H1 (cell line): ENCODE measurements at regions not wholly inside any gene's neighbourhood (a gene's known extent, or its start where the extent isn't known, plus 50 kb on each side); places are given as distances from the start of the nearest gene placed in this dataset.

ENCODE experiments used
- CTCF ChIA-PET: fragments of 300-600 bp; sonication (Branson Sonifier 250); formaldehyde crosslinking; loops from one replicate; lab custom pipeline; 2021; ENCODE audit not compliant: partially characterized antibody; lab: Charles Lee
- POLR2A ChIA-PET: fragments of 300-600 bp; sonication (Branson Sonifier 250); formaldehyde crosslinking; loops from one replicate; lab custom pipeline; 2021; ENCODE audit warnings: inconsistent platforms; ENCODE audit not compliant: partially characterized antibody; lab: Charles Lee
- DNase-seq, 2 experiments: peaks; one replicate each; pipeline versions ENCODE4 v3.0.0 to v3.0.0-alpha.2; 2010 to 2022; ENCODE audit warnings: low spot score in 2 of 2, low read depth in 1 of 2, mixed read lengths in 1 of 2
- FAIRE-seq: peaks from 2 replicates; lab custom pipeline; 2011; peaks lifted over from hg19 to GRCh38; lab: Jason Lieb, UNC
- H2AFZ ChIP-seq: 2 replicates; pipeline ENCODE4 v1.8.1; 2012; ENCODE audit warnings: low read length, inconsistent platforms
- H2AK5ac ChIP-seq: 2 replicates; pipeline ENCODE4 v1.6.1; 2013; ENCODE audit warnings: low read depth, low read length
- H2BK120ac ChIP-seq: replicated peaks from 2 replicates; pipeline ENCODE3; 2013; ENCODE audit warnings: low read depth, low read length, inconsistent platforms
- H2BK12ac ChIP-seq: 2 replicates; pipeline ENCODE4 v1.6.1; 2013; ENCODE audit warnings: low read depth, low read length
- H2BK15ac ChIP-seq: 2 replicates; pipeline ENCODE4 v1.6.1; 2013; ENCODE audit warnings: low read length
- H2BK20ac ChIP-seq: 2 replicates; pipeline ENCODE4 v1.6.1; 2013; ENCODE audit warnings: low read length
- H2BK5ac ChIP-seq: 2 replicates; pipeline ENCODE4 v1.6.1; 2013; ENCODE audit warnings: low read depth, low read length
- H3K14ac ChIP-seq: 2 replicates; pipeline ENCODE4 v1.6.1; 2013; ENCODE audit warnings: inconsistent platforms; ENCODE audit not compliant: insufficient read length
- H3K18ac ChIP-seq: 2 replicates; pipeline ENCODE4 v1.6.1; 2013; ENCODE audit warnings: low read length; ENCODE audit errors: extremely low read depth
- H3K23ac ChIP-seq: 2 replicates; pipeline ENCODE4 v1.6.1; 2013; ENCODE audit warnings: inconsistent platforms; ENCODE audit not compliant: insufficient read length
- H3K23me2 ChIP-seq: 2 replicates; pipeline ENCODE4 v1.6.1; 2013; ENCODE audit warnings: low read depth, low read length
- H3K27ac ChIP-seq: 2 replicates; pipeline ENCODE4 v1.6.1; 2011; ENCODE audit warnings: low read depth, low read length, inconsistent platforms
- H3K27me3 ChIP-seq, 4 experiments: replicated peaks in 1 of 4; 1 replicate in 1 of 4; 2 replicates in 3 of 4; pipeline versions ENCODE4 v1.6.1 to v1.8.1; 2011 to 2013; ENCODE audit warnings: low read length in 3 of 4, mild to moderate bottlenecking in 3 of 4, inconsistent platforms in 2 of 4, mixed read lengths in 2 of 4, moderate library complexity in 1 of 4; ENCODE audit not compliant: control insufficient read depth in 3 of 4, insufficient read depth in 3 of 4; ENCODE audit errors: extremely low read depth in 1 of 4
- H3K36me3 ChIP-seq, 4 experiments: 2 replicates each; pipeline versions ENCODE4 v1.6.1 to v1.8.1; 2011 to 2013; ENCODE audit warnings: mild to moderate bottlenecking in 4 of 4, low read length in 3 of 4, moderate library complexity in 2 of 4, control low read depth in 1 of 4, inconsistent platforms in 1 of 4; ENCODE audit not compliant: insufficient read depth in 4 of 4, control insufficient read depth in 2 of 4
- H3K4ac ChIP-seq: replicated peaks from 2 replicates; pipeline ENCODE3; 2013; ENCODE audit warnings: low read length, low read depth, mixed read lengths, inconsistent platforms; ENCODE audit not compliant: insufficient read length
- H3K4me1 ChIP-seq, 4 experiments: replicated peaks in 1 of 4; 1 replicate in 1 of 4; 2 replicates in 3 of 4; pipeline versions ENCODE4 v1.6.1 to v1.8.1; 2011 to 2013; ENCODE audit warnings: low read length in 3 of 4, inconsistent platforms in 2 of 4, mixed read lengths in 1 of 4; ENCODE audit not compliant: insufficient read depth in 4 of 4, control insufficient read depth in 3 of 4
- H3K4me2 ChIP-seq, 2 experiments: 2 replicates each; pipeline versions ENCODE4 v1.6.1 to v1.8.1; 2011 to 2013; ENCODE audit warnings: low read depth in 2 of 2, low read length in 2 of 2, control low read depth in 1 of 2, inconsistent platforms in 1 of 2, mild to moderate bottlenecking in 1 of 2; ENCODE audit not compliant: insufficient read depth in 1 of 2
- H3K4me3 ChIP-seq, 4 experiments: fragments of 200-600, 300-600 bp in 1 of 4; sonication (generic), shearing (Covaris generic), sonication (Bioruptor Twin) in 1 of 4; 2 replicates each; pipeline versions ENCODE4 v1.5.1 to v1.8.1; 2011 to 2016; ENCODE audit warnings: low read length in 4 of 4, low read depth in 3 of 4, control low read depth in 2 of 4, inconsistent platforms in 2 of 4, mild to moderate bottlenecking in 2 of 4, mixed read lengths in 1 of 4, moderate library complexity in 1 of 4; ENCODE audit not compliant: insufficient read depth in 2 of 4; ENCODE audit errors: extremely low read depth in 1 of 4
- H3K56ac ChIP-seq: replicated peaks from 2 replicates; pipeline ENCODE3; 2013; ENCODE audit warnings: low read depth, mild to moderate bottlenecking, mixed read lengths, low read length, inconsistent platforms; ENCODE audit not compliant: insufficient read length
- H3K79me1 ChIP-seq: 2 replicates; pipeline ENCODE4 v1.6.1; 2013; ENCODE audit warnings: low read depth, low read length, control low read depth
- H3K79me2 ChIP-seq, 2 experiments: 2 replicates each; pipeline versions ENCODE4 v1.6.1 to v1.8.1; 2012 to 2013; ENCODE audit warnings: low read length in 2 of 2, mild to moderate bottlenecking in 2 of 2, inconsistent platforms in 1 of 2; ENCODE audit not compliant: insufficient read depth in 2 of 2, control insufficient read depth in 1 of 2
- H3K9ac ChIP-seq, 4 experiments: replicated peaks in 1 of 4; 1 replicate in 1 of 4; 2 replicates in 3 of 4; pipeline versions ENCODE4 v1.6.1 to v1.8.1; 2011 to 2013; ENCODE audit warnings: low read depth in 3 of 4, low read length in 3 of 4, control low read depth in 2 of 4, mild to moderate bottlenecking in 2 of 4, moderate library complexity in 2 of 4, inconsistent platforms in 1 of 4; ENCODE audit errors: extremely low read depth in 1 of 4
- H3K9me3 ChIP-seq, 2 experiments: 2 replicates each; pipeline versions ENCODE4 v1.6.1 to v1.8.1; 2012 to 2013; ENCODE audit warnings: mild to moderate bottlenecking in 2 of 2, moderate library complexity in 2 of 2, control low read depth in 1 of 2, inconsistent platforms in 1 of 2, low read depth in 1 of 2, low read length in 1 of 2, mixed read lengths in 1 of 2; ENCODE audit not compliant: insufficient read depth in 2 of 2
- H4K20me1 ChIP-seq, 2 experiments: replicated peaks in 1 of 2; 2 replicates each; pipeline versions ENCODE3 to v1.8.1; 2011 to 2013; ENCODE audit warnings: inconsistent platforms in 2 of 2, low read length in 2 of 2, mild to moderate bottlenecking in 1 of 2; ENCODE audit not compliant: insufficient read depth in 2 of 2, control insufficient read depth in 1 of 2
- H4K5ac ChIP-seq: 2 replicates; pipeline ENCODE4 v1.6.1; 2013; ENCODE audit warnings: low read length, low read depth, mixed read lengths, inconsistent platforms; ENCODE audit not compliant: insufficient read length
- H4K8ac ChIP-seq: 2 replicates; pipeline ENCODE4 v1.8.0; 2013; ENCODE audit warnings: mild to moderate bottlenecking, moderate library complexity, low read length, inconsistent platforms; ENCODE audit not compliant: insufficient read depth; ENCODE audit errors: extremely low read depth
- H4K91ac ChIP-seq: replicated peaks from 2 replicates; pipeline ENCODE3; 2013; ENCODE audit warnings: low read length, mixed read lengths, inconsistent platforms; ENCODE audit not compliant: insufficient read length
- WGBS, 2 experiments: shearing (Covaris generic) in 1 of 2; methylation state at CpG; one replicate each; pipeline versions ENCODE4 v1.1.6 to v1.1.7; 2013 to 2015; ENCODE audit warnings: low lambda C conversion rate in 2 of 2, mixed read lengths in 2 of 2, inconsistent platforms in 1 of 2, low coverage in 1 of 2, missing lambda C conversion rate in 1 of 2; ENCODE audit not compliant: insufficient replicate concordance in 2 of 2, insufficient coverage in 1 of 2, insufficient read length in 1 of 2; ENCODE audit errors: extremely low coverage in 1 of 2, missing lambda C conversion rate in 1 of 2; 5-methylcytosine and 5-hydroxymethylcytosine counted together
- TF ChIP-seq, protein P1 (sequence below): fragments of 300-600 bp; sonication (generic); IDR thresholded peaks from 2 replicates; pipeline ENCODE4 v1.7.1; 2012; ENCODE audit warnings: low read length, moderate library complexity, mild to moderate bottlenecking, inconsistent platforms; ENCODE audit not compliant: insufficient replicate concordance

DNA sequence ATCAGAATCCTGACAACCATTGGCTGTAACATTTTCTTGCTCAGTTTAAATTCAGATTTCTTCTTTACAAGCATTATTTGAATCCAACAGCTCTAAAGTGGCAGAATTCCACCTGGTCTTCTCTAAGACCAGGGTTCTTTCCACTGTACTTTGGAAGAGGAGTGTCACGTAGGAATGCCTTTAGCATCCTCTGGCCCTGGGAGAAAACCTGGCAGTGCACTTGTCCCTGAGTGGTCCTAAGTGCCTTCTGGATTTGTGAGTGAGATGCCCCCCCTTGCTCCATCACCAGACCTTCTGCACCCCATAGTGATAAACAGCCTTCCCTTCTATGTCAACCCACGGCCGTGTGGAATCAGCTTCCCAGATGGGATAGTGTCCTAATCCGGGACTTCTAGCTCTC lies 57.1 kb upstream of the NHLH2 start:
- Histone ChIP-seq H3K14ac (no peak overlapping the region), H3K56ac (no peak overlapping the region), H2AK5ac (no peak overlapping the region), H2BK20ac (no peak overlapping the region), H3K4me2 (no peak overlapping the region), H2BK120ac (no peak overlapping the region), H3K4ac (no peak overlapping the region), H3K9me3 (no peaks in the 10 kb centered on the region), H2BK12ac (no peak overlapping the region), H2AFZ (no peak overlapping the region; the same call in 1 of the 2 replicates), H2BK15ac (no peak overlapping the region), H3K36me3 (no peaks in the 10 kb centered on the region), H2BK5ac (no peak overlapping the region), H3K4me3 (no peak overlapping the region), H4K8ac (no peak overlapping the region), H3K9ac (no peak overlapping the region), H3K79me1 (no peaks in the 10 kb centered on the region), H3K27me3 (no peaks in the 10 kb centered on the region), H3K18ac (no peak overlapping the region), H3K4me1 (no peaks in the 10 kb centered on the region), H3K23ac (no peak overlapping the region), H4K91ac (no peak overlapping the region), H3K23me2 (no peaks in the 10 kb centered on the region), H3K79me2 (no peaks in the 10 kb centered on the region), H4K5ac (no peak overlapping the region), H3K27ac (no peak overlapping the region), H4K20me1 (no peaks in the 10 kb centered on the region)
- FAIRE-seq, result no peak
- 93% methylated on average over 4 of the region's 4 CpGs; no CpG with 5 or more reads in 1 of the 2 experiments for WGBS, 2 experiments
- DNase-seq, result no peak
- ChIA-PET POLR2A (no interaction called here), CTCF (interaction anchor here (0.5 to 1.2 kb wide), 4 partner anchors 11 to 532 kb away, joined by 3 to 4 read pairs (median 3); no protein-coding TSS in a partner anchor)
- TF ChIP-seq, protein P1, sequence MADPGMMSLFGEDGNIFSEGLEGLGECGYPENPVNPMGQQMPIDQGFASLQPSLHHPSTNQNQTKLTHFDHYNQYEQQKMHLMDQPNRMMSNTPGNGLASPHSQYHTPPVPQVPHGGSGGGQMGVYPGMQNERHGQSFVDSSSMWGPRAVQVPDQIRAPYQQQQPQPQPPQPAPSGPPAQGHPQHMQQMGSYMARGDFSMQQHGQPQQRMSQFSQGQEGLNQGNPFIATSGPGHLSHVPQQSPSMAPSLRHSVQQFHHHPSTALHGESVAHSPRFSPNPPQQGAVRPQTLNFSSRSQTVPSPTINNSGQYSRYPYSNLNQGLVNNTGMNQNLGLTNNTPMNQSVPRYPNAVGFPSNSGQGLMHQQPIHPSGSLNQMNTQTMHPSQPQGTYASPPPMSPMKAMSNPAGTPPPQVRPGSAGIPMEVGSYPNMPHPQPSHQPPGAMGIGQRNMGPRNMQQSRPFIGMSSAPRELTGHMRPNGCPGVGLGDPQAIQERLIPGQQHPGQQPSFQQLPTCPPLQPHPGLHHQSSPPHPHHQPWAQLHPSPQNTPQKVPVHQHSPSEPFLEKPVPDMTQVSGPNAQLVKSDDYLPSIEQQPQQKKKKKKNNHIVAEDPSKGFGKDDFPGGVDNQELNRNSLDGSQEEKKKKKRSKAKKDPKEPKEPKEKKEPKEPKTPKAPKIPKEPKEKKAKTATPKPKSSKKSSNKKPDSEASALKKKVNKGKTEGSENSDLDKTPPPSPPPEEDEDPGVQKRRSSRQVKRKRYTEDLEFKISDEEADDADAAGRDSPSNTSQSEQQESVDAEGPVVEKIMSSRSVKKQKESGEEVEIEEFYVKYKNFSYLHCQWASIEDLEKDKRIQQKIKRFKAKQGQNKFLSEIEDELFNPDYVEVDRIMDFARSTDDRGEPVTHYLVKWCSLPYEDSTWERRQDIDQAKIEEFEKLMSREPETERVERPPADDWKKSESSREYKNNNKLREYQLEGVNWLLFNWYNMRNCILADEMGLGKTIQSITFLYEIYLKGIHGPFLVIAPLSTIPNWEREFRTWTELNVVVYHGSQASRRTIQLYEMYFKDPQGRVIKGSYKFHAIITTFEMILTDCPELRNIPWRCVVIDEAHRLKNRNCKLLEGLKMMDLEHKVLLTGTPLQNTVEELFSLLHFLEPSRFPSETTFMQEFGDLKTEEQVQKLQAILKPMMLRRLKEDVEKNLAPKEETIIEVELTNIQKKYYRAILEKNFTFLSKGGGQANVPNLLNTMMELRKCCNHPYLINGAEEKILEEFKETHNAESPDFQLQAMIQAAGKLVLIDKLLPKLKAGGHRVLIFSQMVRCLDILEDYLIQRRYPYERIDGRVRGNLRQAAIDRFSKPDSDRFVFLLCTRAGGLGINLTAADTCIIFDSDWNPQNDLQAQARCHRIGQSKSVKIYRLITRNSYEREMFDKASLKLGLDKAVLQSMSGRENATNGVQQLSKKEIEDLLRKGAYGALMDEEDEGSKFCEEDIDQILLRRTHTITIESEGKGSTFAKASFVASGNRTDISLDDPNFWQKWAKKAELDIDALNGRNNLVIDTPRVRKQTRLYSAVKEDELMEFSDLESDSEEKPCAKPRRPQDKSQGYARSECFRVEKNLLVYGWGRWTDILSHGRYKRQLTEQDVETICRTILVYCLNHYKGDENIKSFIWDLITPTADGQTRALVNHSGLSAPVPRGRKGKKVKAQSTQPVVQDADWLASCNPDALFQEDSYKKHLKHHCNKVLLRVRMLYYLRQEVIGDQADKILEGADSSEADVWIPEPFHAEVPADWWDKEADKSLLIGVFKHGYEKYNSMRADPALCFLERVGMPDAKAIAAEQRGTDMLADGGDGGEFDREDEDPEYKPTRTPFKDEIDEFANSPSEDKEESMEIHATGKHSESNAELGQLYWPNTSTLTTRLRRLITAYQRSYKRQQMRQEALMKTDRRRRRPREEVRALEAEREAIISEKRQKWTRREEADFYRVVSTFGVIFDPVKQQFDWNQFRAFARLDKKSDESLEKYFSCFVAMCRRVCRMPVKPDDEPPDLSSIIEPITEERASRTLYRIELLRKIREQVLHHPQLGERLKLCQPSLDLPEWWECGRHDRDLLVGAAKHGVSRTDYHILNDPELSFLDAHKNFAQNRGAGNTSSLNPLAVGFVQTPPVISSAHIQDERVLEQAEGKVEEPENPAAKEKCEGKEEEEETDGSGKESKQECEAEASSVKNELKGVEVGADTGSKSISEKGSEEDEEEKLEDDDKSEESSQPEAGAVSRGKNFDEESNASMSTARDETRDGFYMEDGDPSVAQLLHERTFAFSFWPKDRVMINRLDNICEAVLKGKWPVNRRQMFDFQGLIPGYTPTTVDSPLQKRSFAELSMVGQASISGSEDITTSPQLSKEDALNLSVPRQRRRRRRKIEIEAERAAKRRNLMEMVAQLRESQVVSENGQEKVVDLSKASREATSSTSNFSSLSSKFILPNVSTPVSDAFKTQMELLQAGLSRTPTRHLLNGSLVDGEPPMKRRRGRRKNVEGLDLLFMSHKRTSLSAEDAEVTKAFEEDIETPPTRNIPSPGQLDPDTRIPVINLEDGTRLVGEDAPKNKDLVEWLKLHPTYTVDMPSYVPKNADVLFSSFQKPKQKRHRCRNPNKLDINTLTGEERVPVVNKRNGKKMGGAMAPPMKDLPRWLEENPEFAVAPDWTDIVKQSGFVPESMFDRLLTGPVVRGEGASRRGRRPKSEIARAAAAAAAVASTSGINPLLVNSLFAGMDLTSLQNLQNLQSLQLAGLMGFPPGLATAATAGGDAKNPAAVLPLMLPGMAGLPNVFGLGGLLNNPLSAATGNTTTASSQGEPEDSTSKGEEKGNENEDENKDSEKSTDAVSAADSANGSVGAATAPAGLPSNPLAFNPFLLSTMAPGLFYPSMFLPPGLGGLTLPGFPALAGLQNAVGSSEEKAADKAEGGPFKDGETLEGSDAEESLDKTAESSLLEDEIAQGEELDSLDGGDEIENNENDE, result no peak
